Panc1 (cell line): ENCODE measurements at regions not wholly inside any gene's neighbourhood (a gene's known extent, or its start where the extent isn't known, plus 50 kb on each side); places are given as distances from the start of the nearest gene placed in this dataset.

ENCODE experiments used
- ATAC-seq: fragments of 200-7000 bp; cut with Tn5 transposase; 2 replicates; pipeline ENCODE4 v1.9.1; 2020; ENCODE audit warnings: mild to moderate bottlenecking, moderate library complexity
- BruUV-seq: library from RNA; stranded (reverse); fragments of 400-500 nt; replicated peaks from 2 replicates; lab custom pipeline; 2021; lab: Mats Ljungman, UMichigan
- CTCF ChIA-PET: fragments of 300-600 bp; sonication (Branson Sonifier 250); formaldehyde crosslinking; loops from one replicate; lab custom pipeline; 2022; ENCODE audit warnings: antibody characterized with exemption; lab: Charles Lee
- POLR2A ChIA-PET: fragments of 300-600 bp; sonication (Branson Sonifier 250); formaldehyde crosslinking; loops from one replicate; lab custom pipeline; 2022; ENCODE audit warnings: antibody characterized with exemption; lab: Charles Lee
- DNase-seq: peaks from one replicate; pipeline ENCODE4 v3.0.0-alpha.2; 2010; ENCODE audit warnings: low read depth, low spot score
- H3K27ac ChIP-seq: 2 replicates; pipeline ENCODE4 v1.5.1; 2011; ENCODE audit warnings: mild to moderate bottlenecking, low read length, inconsistent platforms
- H3K27me3 ChIP-seq: fragments of 200-500 bp; sonication (Bioruptor generic); 2 replicates; pipeline ENCODE4 v1.6.0; 2014; ENCODE audit warnings: low read length, inconsistent platforms; ENCODE audit not compliant: control insufficient read depth, insufficient read depth
- H3K36me3 ChIP-seq: fragments of 200-500 bp; sonication (Bioruptor generic); 2 replicates; pipeline ENCODE4 v1.5.1; 2014; ENCODE audit warnings: inconsistent platforms, mild to moderate bottlenecking, low read length, moderate library complexity; ENCODE audit not compliant: control insufficient read depth, insufficient read depth
- H3K4me1 ChIP-seq: 2 replicates; pipeline ENCODE4 v1.5.1; 2011; ENCODE audit warnings: inconsistent platforms, mild to moderate bottlenecking, low read length, moderate library complexity; ENCODE audit not compliant: control insufficient read depth, insufficient read depth
- H3K4me3 ChIP-seq, 2 experiments: 2 replicates each; pipeline ENCODE4 v1.5.1; 2011 to 2012; ENCODE audit warnings: low read depth in 2 of 2, low read length in 2 of 2, mild to moderate bottlenecking in 2 of 2, inconsistent platforms in 1 of 2, moderate library complexity in 1 of 2
- H3K9me3 ChIP-seq: fragments of 200-500 bp; sonication (Bioruptor generic); 2 replicates; pipeline ENCODE4 v1.5.1; 2014; ENCODE audit warnings: low read depth, mild to moderate bottlenecking, inconsistent platforms, low read length, moderate library complexity; ENCODE audit not compliant: control insufficient read depth, insufficient read depth
- POLR2AphosphoS5 ChIP-seq: IDR thresholded peaks from 2 replicates; pipeline ENCODE4 v1.6.1; 2012; ENCODE audit warnings: mild to moderate bottlenecking, low read depth, low read length, moderate library complexity
- SIN3A ChIP-seq: IDR thresholded peaks from 2 replicates; pipeline ENCODE4 v1.6.1; 2012; ENCODE audit warnings: low read depth, mild to moderate bottlenecking, low read length, moderate library complexity, borderline replicate concordance; ENCODE audit not compliant: insufficient read depth
- TCF7L2 ChIP-seq: IDR thresholded peaks from 2 replicates; pipeline ENCODE4 v1.6.1; 2011; ENCODE audit warnings: mild to moderate bottlenecking, low read depth, low read length, inconsistent platforms
- in situ Hi-C: cut with HindIII; loops from 2 replicates; pipeline ENCODE4 v1.10.0; 2016; ENCODE audit warnings: low sequenced_read_pairs, low pct_unique_long_range_greater_than_20kb
- intact Hi-C: fragments of 100-400 bp; cut with micrococcal nuclease; formaldehyde crosslinking; loops from one replicate; pipeline ENCODE4 v1.10.0; 2022; ENCODE audit not compliant: unreplicated experiment
- TF ChIP-seq, protein P1 (sequence below): fragments of 450-650 bp; IDR thresholded peaks from 2 replicates; pipeline ENCODE4 v1.5.1; 2017; ENCODE audit warnings: mild to moderate bottlenecking
- TF ChIP-seq, protein P2 (sequence below), 2 experiments: IDR thresholded peaks; 2 replicates each; pipeline ENCODE4 v1.6.1; 2011 to 2012; ENCODE audit warnings: low read depth in 2 of 2, control low read depth in 1 of 2, low read length in 1 of 2, mild to moderate bottlenecking in 1 of 2, moderate library complexity in 1 of 2; ENCODE audit not compliant: insufficient read depth in 1 of 2

DNA sequence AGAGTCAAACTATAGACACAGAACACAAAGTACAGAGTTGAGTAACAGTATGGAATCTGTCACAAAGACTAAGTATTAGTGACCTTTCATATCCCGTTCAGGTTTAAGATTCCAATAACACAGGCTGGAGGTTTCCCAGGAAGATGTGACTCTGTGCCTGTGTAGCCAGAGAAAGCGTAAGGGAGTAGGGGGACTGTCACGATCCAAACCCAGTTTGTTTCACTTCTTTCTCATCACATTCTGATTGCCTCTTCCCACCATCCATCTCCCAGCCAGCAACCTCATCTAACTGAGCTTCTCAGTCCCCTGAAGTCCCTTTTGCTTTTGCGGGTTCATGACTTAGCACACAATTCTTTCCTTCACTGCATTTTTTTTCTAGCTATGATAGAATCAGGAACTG lies 76.4 kb upstream of the NPVF start:
- DNase-seq, result no peak
- no peak for ATAC-seq
- Histone ChIP-seq H3K36me3 (no peaks in the 10 kb centered on the region), H3K4me3 (no peak overlapping the region), H3K9me3 (no peaks in the 10 kb centered on the region), H3K27ac (no peak overlapping the region), H3K4me1 (no peaks in the 10 kb centered on the region), H3K27me3 (peaks cover 25% of the 10 kb centered on the region)
- no TSS peak for BruUV-seq
- ChIA-PET CTCF (no interaction called here), POLR2A (no interaction called here)
- TF ChIP-seq, protein P1, sequence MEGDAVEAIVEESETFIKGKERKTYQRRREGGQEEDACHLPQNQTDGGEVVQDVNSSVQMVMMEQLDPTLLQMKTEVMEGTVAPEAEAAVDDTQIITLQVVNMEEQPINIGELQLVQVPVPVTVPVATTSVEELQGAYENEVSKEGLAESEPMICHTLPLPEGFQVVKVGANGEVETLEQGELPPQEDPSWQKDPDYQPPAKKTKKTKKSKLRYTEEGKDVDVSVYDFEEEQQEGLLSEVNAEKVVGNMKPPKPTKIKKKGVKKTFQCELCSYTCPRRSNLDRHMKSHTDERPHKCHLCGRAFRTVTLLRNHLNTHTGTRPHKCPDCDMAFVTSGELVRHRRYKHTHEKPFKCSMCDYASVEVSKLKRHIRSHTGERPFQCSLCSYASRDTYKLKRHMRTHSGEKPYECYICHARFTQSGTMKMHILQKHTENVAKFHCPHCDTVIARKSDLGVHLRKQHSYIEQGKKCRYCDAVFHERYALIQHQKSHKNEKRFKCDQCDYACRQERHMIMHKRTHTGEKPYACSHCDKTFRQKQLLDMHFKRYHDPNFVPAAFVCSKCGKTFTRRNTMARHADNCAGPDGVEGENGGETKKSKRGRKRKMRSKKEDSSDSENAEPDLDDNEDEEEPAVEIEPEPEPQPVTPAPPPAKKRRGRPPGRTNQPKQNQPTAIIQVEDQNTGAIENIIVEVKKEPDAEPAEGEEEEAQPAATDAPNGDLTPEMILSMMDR, result no peak
- TF ChIP-seq POLR2AphosphoS5 (no peak), TCF7L2 (no peak), SIN3A (no peak)
- TF ChIP-seq, protein P2, sequence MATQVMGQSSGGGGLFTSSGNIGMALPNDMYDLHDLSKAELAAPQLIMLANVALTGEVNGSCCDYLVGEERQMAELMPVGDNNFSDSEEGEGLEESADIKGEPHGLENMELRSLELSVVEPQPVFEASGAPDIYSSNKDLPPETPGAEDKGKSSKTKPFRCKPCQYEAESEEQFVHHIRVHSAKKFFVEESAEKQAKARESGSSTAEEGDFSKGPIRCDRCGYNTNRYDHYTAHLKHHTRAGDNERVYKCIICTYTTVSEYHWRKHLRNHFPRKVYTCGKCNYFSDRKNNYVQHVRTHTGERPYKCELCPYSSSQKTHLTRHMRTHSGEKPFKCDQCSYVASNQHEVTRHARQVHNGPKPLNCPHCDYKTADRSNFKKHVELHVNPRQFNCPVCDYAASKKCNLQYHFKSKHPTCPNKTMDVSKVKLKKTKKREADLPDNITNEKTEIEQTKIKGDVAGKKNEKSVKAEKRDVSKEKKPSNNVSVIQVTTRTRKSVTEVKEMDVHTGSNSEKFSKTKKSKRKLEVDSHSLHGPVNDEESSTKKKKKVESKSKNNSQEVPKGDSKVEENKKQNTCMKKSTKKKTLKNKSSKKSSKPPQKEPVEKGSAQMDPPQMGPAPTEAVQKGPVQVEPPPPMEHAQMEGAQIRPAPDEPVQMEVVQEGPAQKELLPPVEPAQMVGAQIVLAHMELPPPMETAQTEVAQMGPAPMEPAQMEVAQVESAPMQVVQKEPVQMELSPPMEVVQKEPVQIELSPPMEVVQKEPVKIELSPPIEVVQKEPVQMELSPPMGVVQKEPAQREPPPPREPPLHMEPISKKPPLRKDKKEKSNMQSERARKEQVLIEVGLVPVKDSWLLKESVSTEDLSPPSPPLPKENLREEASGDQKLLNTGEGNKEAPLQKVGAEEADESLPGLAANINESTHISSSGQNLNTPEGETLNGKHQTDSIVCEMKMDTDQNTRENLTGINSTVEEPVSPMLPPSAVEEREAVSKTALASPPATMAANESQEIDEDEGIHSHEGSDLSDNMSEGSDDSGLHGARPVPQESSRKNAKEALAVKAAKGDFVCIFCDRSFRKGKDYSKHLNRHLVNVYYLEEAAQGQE (IDR thresholded peaks at IDR 0.05; ENCODE audit: insufficient read depth in 1 of 2, low read depth in 2 of 2, low read length in 1 of 2), result no peak
- in situ Hi-C loops (no loop called here), intact Hi-C loops (no loop called here)

DNA sequence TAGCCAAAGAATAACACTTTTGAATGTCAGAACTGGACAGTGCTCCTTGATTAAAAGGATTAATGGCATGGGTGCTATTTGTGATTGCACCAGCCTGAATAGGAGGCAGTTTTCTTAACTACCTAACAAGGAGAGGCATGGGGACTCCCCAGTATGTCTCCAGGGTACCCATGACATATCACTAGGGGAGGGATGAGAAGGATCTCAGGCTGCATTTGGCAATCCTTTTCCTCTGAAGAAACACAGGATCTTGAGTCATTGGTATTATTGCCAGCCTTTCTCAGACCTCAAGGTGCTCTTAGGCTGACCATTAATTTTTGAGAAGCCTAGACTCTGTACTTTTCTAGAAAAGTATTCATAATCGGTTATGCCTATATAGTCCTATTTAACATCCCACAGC lies 77.5 kb upstream of the NPVF start:
- CTCF ChIA-PET, result no interaction called here
- intact Hi-C loops (no loop called here), in situ Hi-C loops (no loop called here)
- H3K36me3 ChIP-seq, result no peaks in the 10 kb centered on the region
- DNase-seq (no peak), ATAC-seq (no peak)
- no peak for TF ChIP-seq TCF7L2
- TF ChIP-seq, protein P1, result no peak
- no peak for TF ChIP-seq SIN3A
- TF ChIP-seq, protein P2 (IDR thresholded peaks at IDR 0.05; ENCODE audit: insufficient read depth in 1 of 2, low read depth in 2 of 2, low read length in 1 of 2), result no peak
- no peak for TF ChIP-seq POLR2AphosphoS5
- no peaks in the 10 kb centered on the region for H3K4me1 ChIP-seq
- no peak overlapping the region for H3K4me3 ChIP-seq
- POLR2A ChIA-PET, result no interaction called here
- no TSS peak for BruUV-seq
- H3K27me3 ChIP-seq, result peaks cover 21% of the 10 kb centered on the region; the same call in 1 of the 2 replicates
- no peak overlapping the region for H3K27ac ChIP-seq
- H3K9me3 ChIP-seq, result no peaks in the 10 kb centered on the region
